HEK293 (cell line): ENCODE measurements at regions not wholly inside any gene's neighbourhood (a gene's known extent, or its start where the extent isn't known, plus 50 kb on each side); places are given as distances from the start of the nearest gene placed in this dataset.

Source experiments
- ATF2 ChIP-seq: fragments of 450-650 bp; formaldehyde crosslinking; IDR thresholded peaks from 2 replicates; pipeline ENCODE4 v1.5.1; 2016; ENCODE audit warnings: missing biosample characterization, missing genetic modification characterization, low read depth
- CTCF ChIP-seq: fragments of 450-650 bp; formaldehyde crosslinking; IDR thresholded peaks from 2 replicates; pipeline ENCODE4 v1.5.1; 2016; ENCODE audit warnings: missing biosample characterization, missing genetic modification characterization
- ZNF585B ChIP-seq: fragments of 450-650 bp; formaldehyde crosslinking; IDR thresholded peaks from 2 replicates; pipeline ENCODE4 v1.5.1; 2016; ENCODE audit warnings: missing biosample characterization, missing genetic modification characterization
- ZNF670 ChIP-seq: fragments of 450-650 bp; formaldehyde crosslinking; IDR thresholded peaks from 2 replicates; pipeline ENCODE4 v1.5.1; 2016; ENCODE audit warnings: missing biosample characterization, missing genetic modification characterization, low read depth

- TF ChIP-seq ZNF670 (tag by site-specific recombination) (no peak), ZNF585B (tag by site-specific recombination) (no peak), CTCF (tag by site-specific recombination) (no peak), ATF2 (tag by site-specific recombination) (no peak)
Measured at GRCh38 chr5:125979636-125980035, 443.6 kb upstream of the GRAMD2B start.
